ENCODE measurements at regions not wholly inside any gene's neighbourhood (a gene's known extent, or its start where the extent isn't known, plus 50 kb on each side); places are given as distances from the start of the nearest gene placed in this dataset.

- ATAC-seq: no peak
- TF ChIP-seq PATZ1 (CRISPR knock-in tag; IDR thresholded peaks at IDR 0.05; ENCODE audit: borderline replicate concordance) (no peak), RARB (CRISPR knock-in tag; IDR thresholded peaks at IDR 0.05) (no peak), ZC3H10 (CRISPR knock-in tag; IDR thresholded peaks at IDR 0.05) (no peak), POU6F1 (CRISPR knock-in tag; IDR thresholded peaks at IDR 0.05; ENCODE audit: borderline replicate concordance, low read depth) (no peak), ARNTL (CRISPR knock-in tag; IDR thresholded peaks at IDR 0.05; ENCODE audit: borderline replicate concordance, low read depth) (no peak), ZNF8 (CRISPR knock-in tag; IDR thresholded peaks at IDR 0.05) (no peak), ZNF70 (CRISPR knock-in tag; IDR thresholded peaks at IDR 0.05) (no peak), GLIS3 (CRISPR knock-in tag; IDR thresholded peaks at IDR 0.05) (no peak), ZFP30 (CRISPR knock-in tag; IDR thresholded peaks at IDR 0.05) (no peak), ESRRG (CRISPR knock-in tag; IDR thresholded peaks at IDR 0.05) (no peak), CSRNP3 (CRISPR knock-in tag; IDR thresholded peaks at IDR 0.05) (no peak), ISL1 (CRISPR knock-in tag; IDR thresholded peaks at IDR 0.05) (no peak), ZFP3 (CRISPR knock-in tag; IDR thresholded peaks at IDR 0.05) (no peak), BACH2 (CRISPR knock-in tag; IDR thresholded peaks at IDR 0.05; ENCODE audit: borderline replicate concordance) (no peak), CSDC2 (CRISPR knock-in tag; IDR thresholded peaks at IDR 0.05) (no peak), PPARA (CRISPR knock-in tag; IDR thresholded peaks at IDR 0.05; ENCODE audit: borderline replicate concordance) (no peak), OSR1 (CRISPR knock-in tag; IDR thresholded peaks at IDR 0.05) (no peak), TCF4 (CRISPR knock-in tag; IDR thresholded peaks at IDR 0.05; ENCODE audit: borderline replicate concordance) (no peak)
- TF ChIP-seq, protein P1, sequence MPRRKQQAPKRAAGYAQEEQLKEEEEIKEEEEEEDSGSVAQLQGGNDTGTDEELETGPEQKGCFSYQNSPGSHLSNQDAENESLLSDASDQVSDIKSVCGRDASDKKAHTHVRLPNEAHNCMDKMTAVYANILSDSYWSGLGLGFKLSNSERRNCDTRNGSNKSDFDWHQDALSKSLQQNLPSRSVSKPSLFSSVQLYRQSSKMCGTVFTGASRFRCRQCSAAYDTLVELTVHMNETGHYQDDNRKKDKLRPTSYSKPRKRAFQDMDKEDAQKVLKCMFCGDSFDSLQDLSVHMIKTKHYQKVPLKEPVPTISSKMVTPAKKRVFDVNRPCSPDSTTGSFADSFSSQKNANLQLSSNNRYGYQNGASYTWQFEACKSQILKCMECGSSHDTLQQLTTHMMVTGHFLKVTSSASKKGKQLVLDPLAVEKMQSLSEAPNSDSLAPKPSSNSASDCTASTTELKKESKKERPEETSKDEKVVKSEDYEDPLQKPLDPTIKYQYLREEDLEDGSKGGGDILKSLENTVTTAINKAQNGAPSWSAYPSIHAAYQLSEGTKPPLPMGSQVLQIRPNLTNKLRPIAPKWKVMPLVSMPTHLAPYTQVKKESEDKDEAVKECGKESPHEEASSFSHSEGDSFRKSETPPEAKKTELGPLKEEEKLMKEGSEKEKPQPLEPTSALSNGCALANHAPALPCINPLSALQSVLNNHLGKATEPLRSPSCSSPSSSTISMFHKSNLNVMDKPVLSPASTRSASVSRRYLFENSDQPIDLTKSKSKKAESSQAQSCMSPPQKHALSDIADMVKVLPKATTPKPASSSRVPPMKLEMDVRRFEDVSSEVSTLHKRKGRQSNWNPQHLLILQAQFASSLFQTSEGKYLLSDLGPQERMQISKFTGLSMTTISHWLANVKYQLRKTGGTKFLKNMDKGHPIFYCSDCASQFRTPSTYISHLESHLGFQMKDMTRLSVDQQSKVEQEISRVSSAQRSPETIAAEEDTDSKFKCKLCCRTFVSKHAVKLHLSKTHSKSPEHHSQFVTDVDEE (CRISPR knock-in tag; IDR thresholded peaks at IDR 0.05): no peak
- TF ChIP-seq, protein P2, sequence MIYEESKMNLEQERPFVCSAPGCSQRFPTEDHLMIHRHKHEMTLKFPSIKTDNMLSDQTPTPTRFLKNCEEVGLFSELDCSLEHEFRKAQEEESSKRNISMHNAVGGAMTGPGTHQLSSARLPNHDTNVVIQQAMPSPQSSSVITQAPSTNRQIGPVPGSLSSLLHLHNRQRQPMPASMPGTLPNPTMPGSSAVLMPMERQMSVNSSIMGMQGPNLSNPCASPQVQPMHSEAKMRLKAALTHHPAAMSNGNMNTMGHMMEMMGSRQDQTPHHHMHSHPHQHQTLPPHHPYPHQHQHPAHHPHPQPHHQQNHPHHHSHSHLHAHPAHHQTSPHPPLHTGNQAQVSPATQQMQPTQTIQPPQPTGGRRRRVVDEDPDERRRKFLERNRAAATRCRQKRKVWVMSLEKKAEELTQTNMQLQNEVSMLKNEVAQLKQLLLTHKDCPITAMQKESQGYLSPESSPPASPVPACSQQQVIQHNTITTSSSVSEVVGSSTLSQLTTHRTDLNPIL (CRISPR knock-in tag; IDR thresholded peaks at IDR 0.05; ENCODE audit: low read depth): no peak
These were observed 54.8 kb upstream of the MSTN start for GRCh38 chr2:190117305-190117704.

DNA sequence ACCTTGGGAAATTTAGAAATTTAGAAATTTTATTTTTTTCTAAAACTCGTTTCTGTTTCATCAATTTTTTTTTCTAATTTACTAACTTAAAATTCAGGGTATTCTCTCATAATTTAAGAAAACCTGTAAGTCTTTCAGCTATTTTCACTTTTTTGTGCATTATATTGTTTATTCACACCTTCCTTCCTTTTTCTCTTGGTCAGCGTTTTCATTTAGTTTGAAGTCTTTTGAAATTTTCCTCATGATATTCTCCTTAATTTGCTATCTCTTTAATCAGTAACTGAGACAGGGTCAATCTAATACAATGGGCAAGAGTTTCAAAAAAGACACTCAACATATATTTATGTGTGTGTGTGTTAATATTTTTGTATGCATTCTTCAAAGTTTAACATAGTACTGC, 50.5 kb upstream of the MSTN start:
- ATAC-seq: no peak
- no peak for TF ChIP-seq ISL1 (CRISPR knock-in tag; IDR thresholded peaks at IDR 0.05)
- TF ChIP-seq CSRNP3 (CRISPR knock-in tag; IDR thresholded peaks at IDR 0.05): no peak
- no peak for TF ChIP-seq POU6F1 (CRISPR knock-in tag; IDR thresholded peaks at IDR 0.05; ENCODE audit: borderline replicate concordance, low read depth)
- TF ChIP-seq, protein P1 (CRISPR knock-in tag; IDR thresholded peaks at IDR 0.05): no peak
- TF ChIP-seq ZC3H10 (CRISPR knock-in tag; IDR thresholded peaks at IDR 0.05): no peak
- TF ChIP-seq BACH2 (CRISPR knock-in tag; IDR thresholded peaks at IDR 0.05; ENCODE audit: borderline replicate concordance): no peak
- no peak for TF ChIP-seq ESRRG (CRISPR knock-in tag; IDR thresholded peaks at IDR 0.05)
- no peak for TF ChIP-seq PATZ1 (CRISPR knock-in tag; IDR thresholded peaks at IDR 0.05; ENCODE audit: borderline replicate concordance)
- no peak for TF ChIP-seq TOX (CRISPR knock-in tag; IDR thresholded peaks at IDR 0.05; ENCODE audit: borderline replicate concordance)
- no peak for TF ChIP-seq RARB (CRISPR knock-in tag; IDR thresholded peaks at IDR 0.05)
- TF ChIP-seq ARNTL (CRISPR knock-in tag; IDR thresholded peaks at IDR 0.05; ENCODE audit: borderline replicate concordance, low read depth): no peak
- TF ChIP-seq GLIS3 (CRISPR knock-in tag; IDR thresholded peaks at IDR 0.05): no peak

Measured in SK-N-SH treated with all-trans-retinoic acid at 6 μM for 48 hours (cell line).